ENCODE measurements at regions not wholly inside any gene's neighbourhood (a gene's known extent, or its start where the extent isn't known, plus 50 kb on each side); places are given as distances from the start of the nearest gene placed in this dataset.

DNA sequence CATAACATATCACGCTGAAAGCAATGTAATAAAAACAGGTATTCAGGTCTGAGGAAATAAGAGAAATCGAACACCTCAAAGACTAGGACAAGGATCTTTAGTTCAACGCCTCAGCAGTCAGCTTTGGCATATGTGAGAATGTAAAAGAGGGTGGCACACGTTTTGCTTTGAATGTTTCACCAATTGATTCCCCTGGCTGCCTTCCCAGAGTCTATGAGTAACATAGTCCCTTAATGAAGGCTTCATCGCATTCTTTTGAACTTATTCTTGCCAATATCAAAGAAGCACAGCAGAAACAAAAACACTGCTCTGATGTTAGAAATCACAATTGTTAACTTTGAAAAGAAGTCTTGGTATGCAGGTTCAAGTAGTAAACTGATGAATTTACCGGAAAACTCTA lies 764.8 kb downstream of the ADGRL2 start:
- DNase-seq (ENCODE audit: extremely low spot score, unreplicated experiment) = no peak

DNA sequence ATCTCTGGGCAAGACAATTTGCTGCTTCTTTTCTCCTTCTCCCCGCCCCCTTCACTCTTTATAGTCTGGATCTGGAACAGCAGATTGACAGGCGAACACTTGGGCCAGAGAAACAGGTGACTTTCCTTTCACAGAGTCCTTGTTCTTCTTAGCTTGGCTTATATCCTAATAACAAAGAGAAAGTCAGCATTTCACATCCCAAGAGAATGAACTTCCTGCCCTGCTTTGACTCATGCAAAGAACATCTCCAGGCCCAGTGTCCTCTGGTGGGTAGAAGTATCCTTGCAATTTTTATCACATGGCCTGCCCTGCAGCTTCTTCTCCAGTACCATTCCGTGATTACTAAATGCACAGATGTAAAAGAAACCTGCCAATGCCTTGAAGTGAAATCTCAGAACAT lies 764.4 kb downstream of the ADGRL2 start:
- Mint-ChIP-seq H3K36me3 (ENCODE audit: unreplicated experiment) (no peaks in the 10 kb centered on the region), H3K4me1 (ENCODE audit: unreplicated experiment) (peaks cover 53% of the 10 kb centered on the region)
- DNase-seq (ENCODE audit: extremely low spot score, unreplicated experiment) = no peak

More for the DNA sequence above, 764.8 kb downstream of the ADGRL2 start:
- H3K4me3 Mint-ChIP-seq (ENCODE audit: unreplicated experiment) = no peak overlapping the region
- TF ChIP-seq, protein P1, sequence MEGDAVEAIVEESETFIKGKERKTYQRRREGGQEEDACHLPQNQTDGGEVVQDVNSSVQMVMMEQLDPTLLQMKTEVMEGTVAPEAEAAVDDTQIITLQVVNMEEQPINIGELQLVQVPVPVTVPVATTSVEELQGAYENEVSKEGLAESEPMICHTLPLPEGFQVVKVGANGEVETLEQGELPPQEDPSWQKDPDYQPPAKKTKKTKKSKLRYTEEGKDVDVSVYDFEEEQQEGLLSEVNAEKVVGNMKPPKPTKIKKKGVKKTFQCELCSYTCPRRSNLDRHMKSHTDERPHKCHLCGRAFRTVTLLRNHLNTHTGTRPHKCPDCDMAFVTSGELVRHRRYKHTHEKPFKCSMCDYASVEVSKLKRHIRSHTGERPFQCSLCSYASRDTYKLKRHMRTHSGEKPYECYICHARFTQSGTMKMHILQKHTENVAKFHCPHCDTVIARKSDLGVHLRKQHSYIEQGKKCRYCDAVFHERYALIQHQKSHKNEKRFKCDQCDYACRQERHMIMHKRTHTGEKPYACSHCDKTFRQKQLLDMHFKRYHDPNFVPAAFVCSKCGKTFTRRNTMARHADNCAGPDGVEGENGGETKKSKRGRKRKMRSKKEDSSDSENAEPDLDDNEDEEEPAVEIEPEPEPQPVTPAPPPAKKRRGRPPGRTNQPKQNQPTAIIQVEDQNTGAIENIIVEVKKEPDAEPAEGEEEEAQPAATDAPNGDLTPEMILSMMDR (IDR thresholded peaks at IDR 0.05) = no peak
- peak overlapping the region; percentile 82 for H3K27ac Mint-ChIP-seq (ENCODE audit: unreplicated experiment)
- H3K4me1 Mint-ChIP-seq (ENCODE audit: unreplicated experiment) = peaks cover 53% of the 10 kb centered on the region
- no peaks in the 10 kb centered on the region for H3K9me3 Mint-ChIP-seq (ENCODE audit: unreplicated experiment)
- H3K27me3 Mint-ChIP-seq (ENCODE audit: unreplicated experiment) = no peaks in the 10 kb centered on the region
- no peaks in the 10 kb centered on the region for H3K36me3 Mint-ChIP-seq (ENCODE audit: unreplicated experiment)

DNA sequence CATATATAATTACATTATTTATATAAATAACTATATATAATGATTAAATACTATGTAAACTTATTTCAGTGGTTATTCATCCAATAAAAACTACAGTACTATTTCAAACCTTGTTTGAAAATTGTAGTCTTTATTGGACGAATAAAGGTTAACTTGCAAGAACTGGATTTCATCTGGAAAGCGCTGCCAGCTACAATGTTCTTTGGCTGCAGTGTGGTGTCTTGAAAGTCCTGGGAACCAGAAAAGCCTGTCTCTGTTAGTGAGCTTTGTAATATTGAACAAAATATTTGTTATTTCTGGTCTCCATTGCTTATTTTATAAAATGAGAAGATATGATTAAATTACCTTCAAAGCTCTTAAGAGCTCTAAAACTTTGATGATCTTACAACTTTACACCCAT lies 763.6 kb downstream of the ADGRL2 start:
- Mint-ChIP-seq H3K27me3 (ENCODE audit: unreplicated experiment) (no peaks in the 10 kb centered on the region), H3K27ac (ENCODE audit: unreplicated experiment) (no peak overlapping the region), H3K4me3 (ENCODE audit: unreplicated experiment) (no peak overlapping the region), H3K36me3 (ENCODE audit: unreplicated experiment) (no peaks in the 10 kb centered on the region), H3K4me1 (ENCODE audit: unreplicated experiment) (peaks cover 53% of the 10 kb centered on the region), H3K9me3 (ENCODE audit: unreplicated experiment) (no peaks in the 10 kb centered on the region)
- DNase-seq (ENCODE audit: extremely low spot score, unreplicated experiment) = no peak
- TF ChIP-seq, protein P1 (IDR thresholded peaks at IDR 0.05) = no peak

More for the DNA sequence above, 764.4 kb downstream of the ADGRL2 start:
- Mint-ChIP-seq H3K9me3 (ENCODE audit: unreplicated experiment) (no peaks in the 10 kb centered on the region), H3K27ac (ENCODE audit: unreplicated experiment) (peak overlapping the region; percentile 82), H3K4me3 (ENCODE audit: unreplicated experiment) (no peak overlapping the region), H3K27me3 (ENCODE audit: unreplicated experiment) (no peaks in the 10 kb centered on the region)
- TF ChIP-seq, protein P1 (IDR thresholded peaks at IDR 0.05) = peak; percentile 49

DNA sequence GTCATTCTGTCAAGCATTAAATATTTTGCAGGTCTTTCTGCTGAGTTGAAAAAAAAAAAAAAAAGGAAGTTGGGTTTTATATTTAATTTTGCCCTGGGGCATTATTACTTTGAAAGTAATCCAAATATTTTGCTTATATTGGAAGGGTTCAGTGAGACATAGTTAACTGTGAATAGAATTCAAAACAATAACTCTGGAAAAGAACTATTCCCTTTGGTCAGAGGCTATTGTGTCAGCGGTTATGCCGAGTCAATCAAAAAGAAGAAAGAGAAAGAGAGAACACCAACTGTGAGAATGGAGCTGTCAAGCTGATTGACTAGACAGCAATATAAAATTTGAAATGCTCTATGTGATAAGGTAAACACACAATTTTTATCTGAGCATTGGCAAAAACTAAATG lies 761.7 kb downstream of the ADGRL2 start:
- TF ChIP-seq, protein P1 (IDR thresholded peaks at IDR 0.05) = no peak
- Mint-ChIP-seq H3K4me1 (ENCODE audit: unreplicated experiment) (peaks cover 47% of the 10 kb centered on the region), H3K4me3 (ENCODE audit: unreplicated experiment) (no peak overlapping the region), H3K27ac (ENCODE audit: unreplicated experiment) (peak overlapping the region; percentile 49), H3K36me3 (ENCODE audit: unreplicated experiment) (no peaks in the 10 kb centered on the region), H3K27me3 (ENCODE audit: unreplicated experiment) (no peaks in the 10 kb centered on the region), H3K9me3 (ENCODE audit: unreplicated experiment) (no peaks in the 10 kb centered on the region)
- no peak for DNase-seq (ENCODE audit: extremely low spot score, unreplicated experiment)

DNA sequence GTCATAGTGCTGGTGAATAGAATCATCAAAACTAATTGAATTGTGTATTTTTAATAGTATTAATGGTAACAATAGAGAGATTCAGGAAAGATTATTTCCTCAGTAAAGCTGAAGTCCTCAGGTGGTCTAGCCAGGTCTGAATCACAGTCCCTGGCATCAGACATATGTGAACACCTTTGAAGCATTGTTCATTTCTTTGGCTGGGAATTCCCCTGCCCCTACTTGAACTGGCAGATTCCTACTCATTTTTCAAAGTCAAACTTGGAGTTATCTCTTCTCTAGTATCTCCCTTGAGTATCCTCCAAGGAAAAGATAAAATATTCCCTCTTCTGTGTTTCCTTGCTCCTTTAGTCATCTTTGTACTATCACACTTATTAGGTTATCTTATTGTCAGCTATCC lies 759.8 kb downstream of the ADGRL2 start:
- Mint-ChIP-seq H3K27me3 (ENCODE audit: unreplicated experiment) (no peaks in the 10 kb centered on the region), H3K27ac (ENCODE audit: unreplicated experiment) (no peak overlapping the region), H3K9me3 (ENCODE audit: unreplicated experiment) (no peaks in the 10 kb centered on the region), H3K36me3 (ENCODE audit: unreplicated experiment) (no peaks in the 10 kb centered on the region), H3K4me1 (ENCODE audit: unreplicated experiment) (peaks cover 38% of the 10 kb centered on the region), H3K4me3 (ENCODE audit: unreplicated experiment) (no peak overlapping the region)
- DNase-seq (ENCODE audit: extremely low spot score, unreplicated experiment) = no peak
- TF ChIP-seq, protein P1 (IDR thresholded peaks at IDR 0.05) = no peak

Measured in osteocyte (in vitro differentiated cells).